ENCODE measurements at regions not wholly inside any gene's neighbourhood (a gene's known extent, or its start where the extent isn't known, plus 50 kb on each side); places are given as distances from the start of the nearest gene placed in this dataset.

DNA sequence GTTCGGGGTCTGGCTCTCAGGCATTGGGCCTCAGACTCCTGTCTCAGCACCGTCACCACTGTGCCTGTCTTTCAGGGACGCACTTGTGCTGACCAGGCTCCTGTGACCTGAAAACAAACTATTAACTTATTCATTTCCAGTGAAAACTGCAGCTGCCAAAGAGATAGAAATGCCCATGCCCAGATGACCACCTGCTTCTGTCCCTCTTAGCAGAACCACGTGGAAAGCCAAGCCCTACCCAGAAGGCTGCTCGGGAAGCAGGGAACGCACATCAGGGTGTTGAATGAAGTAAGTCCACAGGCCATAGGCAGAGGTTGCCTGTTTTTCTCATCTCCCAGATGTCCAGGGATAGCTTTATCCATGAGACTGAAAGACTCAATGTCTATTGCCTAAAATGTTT, 219.3 kb downstream of the EBLN2 start:
- WGBS (ENCODE audit: insufficient coverage, low coverage, missing lambda C conversion rate): 0% methylated on average over 6 of the region's 6 CpGs
- DNase-seq (ENCODE audit: extremely low read depth in 1 of 4, low spot score in 3 of 4): no peak
- ChIA-PET CTCF (ENCODE audit: low intra/inter-chr PET ratio) (no interaction called here), POLR2A (no interaction called here)
- Histone ChIP-seq H3K27me3 (ENCODE audit: control insufficient read depth in 2 of 2, insufficient read depth in 2 of 2, low read length in 2 of 2) (peaks cover 0 to 10% of the 10 kb centered on the region in 2 experiments; a peak in 2 of 5 replicates), H3K4me1 (replicated peaks in 1 of 2; ENCODE audit: control insufficient read depth in 2 of 2, insufficient read depth in 2 of 2, low read length in 2 of 2) (no peaks in the 10 kb centered on the region), H2AFZ (ENCODE audit: low read depth, low read length) (no peak overlapping the region), H3K9me3 (replicated peaks; ENCODE audit: control insufficient read depth, insufficient read depth, low read depth, low read length) (no peaks in the 10 kb centered on the region), H3K27ac (ENCODE audit: extremely low read depth, low read depth, low read length) (no peak overlapping the region), H4K20me1 (replicated peaks; ENCODE audit: control insufficient read depth, insufficient read depth, low read length) (no peaks in the 10 kb centered on the region), H3K9ac (ENCODE audit: insufficient read depth in 1 of 2, low read depth in 2 of 2, low read length in 2 of 2) (no peak overlapping the region), H3K36me3 (ENCODE audit: control insufficient read depth, insufficient read depth, low read length) (no peaks in the 10 kb centered on the region), H3K4me2 (ENCODE audit: insufficient read depth, low read length) (no peak overlapping the region), H3K79me2 (ENCODE audit: control insufficient read depth, insufficient read depth, low read length) (no peaks in the 10 kb centered on the region), H3K9me1 (ENCODE audit: control insufficient read depth, insufficient read depth, low read length) (no peaks in the 10 kb centered on the region), H3K4me3 (no peak overlapping the region)
- no TSS peak for BruUV-seq (replicated peaks)
- intact Hi-C loops (cut with micrococcal nuclease): no loop called here
- no peak for FAIRE-seq
- no peak for ATAC-seq
- TF ChIP-seq ZNF282 (CRISPR knock-in tag; IDR thresholded peaks at IDR 0.05) (no peak), SRSF3 (IDR thresholded peaks at IDR 0.05; ENCODE audit: insufficient read depth, low read length) (no peak), HNRNPK (IDR thresholded peaks at IDR 0.05; ENCODE audit: low read depth, low read length, poor library complexity, severe bottlenecking) (no peak), ZBTB17 (CRISPR knock-in tag; IDR thresholded peaks at IDR 0.05) (no peak), CBX3 (IDR thresholded peaks at IDR 0.05; ENCODE audit: borderline replicate concordance in 1 of 2, low read length in 2 of 2) (no peak), CREM (IDR thresholded peaks at IDR 0.05; ENCODE audit: low read depth) (no peak), ZNF274 (IDR thresholded peaks at IDR 0.05; ENCODE audit: borderline replicate concordance, low read depth, low read length) (no peak), NCOR1 (IDR thresholded peaks at IDR 0.05) (no peak), SMAD3 (CRISPR knock-in tag; conservative IDR thresholded peaks at IDR 0.05) (no peak), CBX8 (IDR thresholded peaks at IDR 0.05; ENCODE audit: borderline replicate concordance, extremely low read depth, low read depth, low read length, poor library complexity, severe bottlenecking) (no peak), KDM4B (IDR thresholded peaks at IDR 0.05; ENCODE audit: borderline replicate concordance in 2 of 2, low read depth in 1 of 2) (no peak), SIN3B (IDR thresholded peaks at IDR 0.05; ENCODE audit: low read depth) (no peak), NR2C1 (IDR thresholded peaks at IDR 0.05) (no peak), NR2C1 (tag; IDR thresholded peaks at IDR 0.05) (no peak), CBX5 (IDR thresholded peaks at IDR 0.05; ENCODE audit: borderline replicate concordance, low read depth) (no peak)
- TF ChIP-seq, protein P1, sequence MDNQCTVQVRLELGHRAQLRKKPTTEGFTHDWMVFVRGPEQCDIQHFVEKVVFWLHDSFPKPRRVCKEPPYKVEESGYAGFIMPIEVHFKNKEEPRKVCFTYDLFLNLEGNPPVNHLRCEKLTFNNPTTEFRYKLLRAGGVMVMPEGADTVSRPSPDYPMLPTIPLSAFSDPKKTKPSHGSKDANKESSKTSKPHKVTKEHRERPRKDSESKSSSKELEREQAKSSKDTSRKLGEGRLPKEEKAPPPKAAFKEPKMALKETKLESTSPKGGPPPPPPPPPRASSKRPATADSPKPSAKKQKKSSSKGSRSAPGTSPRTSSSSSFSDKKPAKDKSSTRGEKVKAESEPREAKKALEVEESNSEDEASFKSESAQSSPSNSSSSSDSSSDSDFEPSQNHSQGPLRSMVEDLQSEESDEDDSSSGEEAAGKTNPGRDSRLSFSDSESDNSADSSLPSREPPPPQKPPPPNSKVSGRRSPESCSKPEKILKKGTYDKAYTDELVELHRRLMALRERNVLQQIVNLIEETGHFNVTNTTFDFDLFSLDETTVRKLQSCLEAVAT (IDR thresholded peaks at IDR 0.05): no peak
- TF ChIP-seq, protein P2, sequence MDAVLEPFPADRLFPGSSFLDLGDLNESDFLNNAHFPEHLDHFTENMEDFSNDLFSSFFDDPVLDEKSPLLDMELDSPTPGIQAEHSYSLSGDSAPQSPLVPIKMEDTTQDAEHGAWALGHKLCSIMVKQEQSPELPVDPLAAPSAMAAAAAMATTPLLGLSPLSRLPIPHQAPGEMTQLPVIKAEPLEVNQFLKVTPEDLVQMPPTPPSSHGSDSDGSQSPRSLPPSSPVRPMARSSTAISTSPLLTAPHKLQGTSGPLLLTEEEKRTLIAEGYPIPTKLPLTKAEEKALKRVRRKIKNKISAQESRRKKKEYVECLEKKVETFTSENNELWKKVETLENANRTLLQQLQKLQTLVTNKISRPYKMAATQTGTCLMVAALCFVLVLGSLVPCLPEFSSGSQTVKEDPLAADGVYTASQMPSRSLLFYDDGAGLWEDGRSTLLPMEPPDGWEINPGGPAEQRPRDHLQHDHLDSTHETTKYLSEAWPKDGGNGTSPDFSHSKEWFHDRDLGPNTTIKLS (IDR thresholded peaks at IDR 0.05; ENCODE audit: borderline replicate concordance, low read depth): no peak
- TF ChIP-seq, protein P3, sequence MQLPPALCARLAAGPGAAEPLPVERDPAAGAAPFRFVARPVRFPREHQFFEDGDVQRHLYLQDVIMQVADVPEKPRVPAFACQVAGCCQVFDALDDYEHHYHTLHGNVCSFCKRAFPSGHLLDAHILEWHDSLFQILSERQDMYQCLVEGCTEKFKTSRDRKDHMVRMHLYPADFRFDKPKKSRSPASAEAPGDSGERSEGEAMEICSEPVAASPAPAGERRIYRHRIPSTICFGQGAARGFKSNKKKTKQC (CRISPR knock-in tag; IDR thresholded peaks at IDR 0.05): no peak
- in situ Hi-C loops (cut with MboI): no loop called here

Data from K562 (cell line).